ENCODE measurements at regions not wholly inside any gene's neighbourhood (a gene's known extent, or its start where the extent isn't known, plus 50 kb on each side); places are given as distances from the start of the nearest gene placed in this dataset.

DNA sequence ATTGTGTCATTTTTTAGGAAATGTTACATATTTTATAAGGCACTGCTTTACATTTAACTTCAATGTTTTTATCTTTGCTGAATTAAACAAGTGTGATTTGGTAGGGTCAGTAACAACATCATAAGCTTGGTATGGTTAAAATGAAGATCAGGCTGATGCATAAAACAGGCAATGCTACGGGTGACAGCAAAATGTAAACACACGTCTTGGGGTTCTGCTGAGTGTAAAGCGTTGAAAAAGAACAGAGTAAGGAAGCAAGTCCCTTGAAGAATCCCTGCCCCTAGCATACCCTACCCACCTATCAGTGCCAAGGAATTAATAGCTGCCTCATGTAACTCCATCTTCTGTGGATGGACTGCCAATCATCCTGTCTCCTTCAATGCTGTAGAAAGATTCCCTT, 157.0 kb downstream of the CBLL2 start:
- TF ChIP-seq, protein P1, sequence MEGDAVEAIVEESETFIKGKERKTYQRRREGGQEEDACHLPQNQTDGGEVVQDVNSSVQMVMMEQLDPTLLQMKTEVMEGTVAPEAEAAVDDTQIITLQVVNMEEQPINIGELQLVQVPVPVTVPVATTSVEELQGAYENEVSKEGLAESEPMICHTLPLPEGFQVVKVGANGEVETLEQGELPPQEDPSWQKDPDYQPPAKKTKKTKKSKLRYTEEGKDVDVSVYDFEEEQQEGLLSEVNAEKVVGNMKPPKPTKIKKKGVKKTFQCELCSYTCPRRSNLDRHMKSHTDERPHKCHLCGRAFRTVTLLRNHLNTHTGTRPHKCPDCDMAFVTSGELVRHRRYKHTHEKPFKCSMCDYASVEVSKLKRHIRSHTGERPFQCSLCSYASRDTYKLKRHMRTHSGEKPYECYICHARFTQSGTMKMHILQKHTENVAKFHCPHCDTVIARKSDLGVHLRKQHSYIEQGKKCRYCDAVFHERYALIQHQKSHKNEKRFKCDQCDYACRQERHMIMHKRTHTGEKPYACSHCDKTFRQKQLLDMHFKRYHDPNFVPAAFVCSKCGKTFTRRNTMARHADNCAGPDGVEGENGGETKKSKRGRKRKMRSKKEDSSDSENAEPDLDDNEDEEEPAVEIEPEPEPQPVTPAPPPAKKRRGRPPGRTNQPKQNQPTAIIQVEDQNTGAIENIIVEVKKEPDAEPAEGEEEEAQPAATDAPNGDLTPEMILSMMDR (IDR thresholded peaks at IDR 0.05) = no peak
- no peak for TF ChIP-seq POLR2A (IDR thresholded peaks at IDR 0.05)

Data from lower leg skin (tissue), 3 donors.